GM19043 (cell line): ENCODE measurements at regions not wholly inside any gene's neighbourhood (a gene's known extent, or its start where the extent isn't known, plus 50 kb on each side); places are given as distances from the start of the nearest gene placed in this dataset.

Source experiments
- ATAC-seq: cut with Tn5 transposase; IDR thresholded peaks from one replicate; pipeline ENCODE4 v1.9.1; 2021; ENCODE audit warnings: low read depth; ENCODE audit not compliant: unreplicated experiment

DNA sequence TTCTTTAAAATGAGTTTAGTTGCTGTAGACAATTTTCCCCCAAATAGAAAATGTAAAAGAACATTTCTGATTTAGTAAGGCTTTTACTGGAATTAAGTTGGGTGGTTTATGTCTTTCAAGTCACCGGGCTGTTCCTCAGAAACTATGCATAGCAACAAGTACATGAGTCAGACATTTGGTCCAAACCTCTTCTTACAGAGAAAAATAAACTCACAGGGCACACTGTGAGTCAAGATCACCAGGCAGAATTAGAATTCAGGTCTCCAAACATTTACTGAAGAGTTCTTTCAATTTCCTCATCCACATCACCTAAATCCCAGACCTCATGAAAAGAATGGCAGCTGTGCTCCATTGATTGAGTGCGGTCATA lies 476.1 kb upstream of the SOX5 start:
- ATAC-seq: no peak

DNA sequence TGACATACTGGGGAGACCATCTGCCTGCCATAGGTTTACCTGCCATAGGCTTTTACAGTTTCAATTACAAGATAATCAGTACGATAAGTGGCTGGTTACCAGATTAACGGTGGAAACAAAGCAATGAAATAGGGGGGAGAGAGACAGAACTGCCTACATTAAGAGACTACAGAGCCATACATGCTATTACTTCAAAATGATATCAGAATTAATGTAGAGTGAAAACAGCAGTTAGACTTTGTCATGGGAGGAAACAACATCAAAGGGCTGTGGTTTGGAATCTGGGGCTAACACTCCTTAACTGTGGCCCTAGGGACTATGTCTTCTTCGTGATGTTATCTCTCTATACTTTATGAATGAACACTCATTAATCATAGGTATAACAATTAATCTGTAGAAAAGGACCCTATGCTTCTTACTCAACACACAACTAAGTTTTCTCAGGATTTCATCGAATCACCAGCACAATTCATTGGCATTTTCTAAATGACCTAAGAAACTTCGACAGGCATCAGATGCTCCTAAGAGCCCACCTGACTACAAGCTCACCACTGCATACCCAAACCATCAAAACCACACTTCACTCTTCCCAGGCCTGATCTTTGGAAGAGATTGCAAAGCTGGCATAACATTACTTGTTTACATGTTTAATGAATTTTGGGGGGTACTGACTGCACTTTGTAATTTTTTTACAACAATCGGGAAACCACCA lies 475.6 kb upstream of the SOX5 start:
- no peak for ATAC-seq

DNA sequence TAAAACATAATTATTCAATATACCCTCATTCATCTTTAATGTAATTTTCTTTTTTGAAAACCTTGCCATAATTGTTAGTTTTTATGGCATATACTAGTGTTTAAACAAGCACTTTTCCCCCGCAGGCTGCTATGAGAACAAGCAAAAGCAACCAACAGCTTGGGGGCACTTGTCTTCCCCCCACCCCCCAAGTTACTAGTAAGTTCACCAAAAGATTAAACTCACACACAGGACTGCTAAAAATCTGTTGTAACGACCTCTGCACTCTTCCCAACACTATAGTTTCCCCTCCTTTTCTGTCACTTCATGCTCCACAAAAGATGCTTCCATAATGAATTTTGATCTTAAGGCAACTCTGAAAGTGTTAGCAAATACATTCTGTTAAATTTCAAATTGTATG lies 474.9 kb upstream of the SOX5 start:
- no peak for ATAC-seq

DNA sequence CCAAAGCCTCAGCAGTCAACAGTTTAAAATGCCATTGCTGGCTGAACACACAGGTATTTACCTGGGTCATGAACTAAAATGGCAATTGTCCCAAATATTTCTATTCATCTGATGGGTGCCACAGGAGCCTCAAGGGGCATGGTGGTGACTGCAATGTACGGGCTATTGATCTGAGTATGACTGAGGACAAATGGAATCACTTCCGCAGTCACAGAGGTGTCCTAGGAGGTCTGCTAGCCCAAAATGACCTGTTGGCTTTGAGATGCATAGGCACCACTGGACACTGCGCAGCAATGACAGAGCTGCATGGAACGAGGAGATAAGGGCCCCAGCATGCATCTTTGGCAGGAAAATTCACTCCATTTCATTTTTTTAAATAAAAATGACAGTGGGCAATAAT lies 474.1 kb upstream of the SOX5 start:
- no peak for ATAC-seq

DNA sequence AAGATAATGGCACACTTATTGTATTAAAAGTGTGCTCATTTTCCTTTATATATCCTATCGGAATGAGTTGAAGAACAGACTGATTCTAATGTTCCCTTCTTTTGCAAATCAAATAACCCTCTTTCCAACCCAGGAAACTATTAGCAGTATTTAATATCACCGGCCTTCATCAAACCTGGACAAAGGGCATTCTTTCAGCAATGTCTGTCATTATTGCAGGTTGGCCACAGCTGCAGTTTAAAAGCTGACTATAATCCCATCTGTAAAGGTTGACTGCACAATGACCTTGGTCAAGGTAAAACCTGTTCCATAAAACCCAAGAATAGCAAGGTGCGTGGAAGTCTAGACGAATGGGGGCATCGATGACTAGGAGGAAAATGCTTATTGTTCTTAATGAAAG lies 472.3 kb upstream of the SOX5 start:
- no peak for ATAC-seq

DNA sequence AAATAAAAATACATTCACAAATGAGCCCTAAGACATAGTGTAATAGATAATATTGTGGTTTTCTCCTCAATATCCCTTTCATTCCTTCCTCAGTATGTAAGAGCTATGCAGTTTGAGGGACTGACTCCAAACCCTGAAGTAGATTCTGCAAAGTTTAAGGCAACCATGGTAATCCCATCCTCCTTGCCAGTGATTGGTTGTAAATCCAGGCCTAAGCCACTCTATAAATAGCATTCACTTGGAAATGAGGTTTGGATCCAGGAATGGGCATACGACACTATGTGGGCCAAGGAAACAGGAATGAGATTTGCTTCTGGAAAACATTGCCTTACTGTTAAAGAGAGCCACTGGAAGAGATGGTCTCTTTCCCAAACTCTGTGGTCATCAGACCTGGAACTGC lies 468.7 kb upstream of the SOX5 start:
- no peak for ATAC-seq

DNA sequence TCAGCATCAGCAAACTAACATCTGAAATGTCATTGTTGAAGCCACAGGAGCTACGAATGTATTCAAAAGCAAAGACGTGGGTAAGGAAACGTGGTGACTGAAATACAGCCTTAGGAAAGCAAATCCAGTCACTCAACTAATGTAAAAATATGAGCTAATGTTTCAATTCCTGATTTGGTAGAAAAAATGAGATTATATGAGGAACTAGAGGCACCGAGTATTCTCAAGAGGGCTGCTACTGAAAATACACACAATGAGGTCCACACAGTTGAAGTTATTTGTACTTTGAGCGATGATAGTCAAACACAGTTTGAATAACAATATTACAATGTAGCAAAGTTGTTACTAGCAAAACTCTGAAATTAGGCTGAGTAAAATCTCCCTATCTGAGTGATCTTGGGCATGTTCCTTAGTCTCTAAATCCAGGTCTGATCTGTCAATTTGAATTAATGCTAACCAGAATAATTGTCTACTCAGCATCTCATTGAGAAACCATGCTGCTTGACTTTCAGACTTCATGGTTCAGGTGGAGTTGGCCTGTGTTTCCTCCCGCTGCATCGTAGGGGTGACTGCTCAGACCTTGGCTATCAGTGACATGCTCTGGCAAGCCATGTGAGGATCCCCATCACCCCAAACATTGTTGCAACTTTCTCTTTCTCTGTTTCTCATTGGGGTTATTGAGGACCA lies 467.1 kb upstream of the SOX5 start:
- no peak for ATAC-seq

DNA sequence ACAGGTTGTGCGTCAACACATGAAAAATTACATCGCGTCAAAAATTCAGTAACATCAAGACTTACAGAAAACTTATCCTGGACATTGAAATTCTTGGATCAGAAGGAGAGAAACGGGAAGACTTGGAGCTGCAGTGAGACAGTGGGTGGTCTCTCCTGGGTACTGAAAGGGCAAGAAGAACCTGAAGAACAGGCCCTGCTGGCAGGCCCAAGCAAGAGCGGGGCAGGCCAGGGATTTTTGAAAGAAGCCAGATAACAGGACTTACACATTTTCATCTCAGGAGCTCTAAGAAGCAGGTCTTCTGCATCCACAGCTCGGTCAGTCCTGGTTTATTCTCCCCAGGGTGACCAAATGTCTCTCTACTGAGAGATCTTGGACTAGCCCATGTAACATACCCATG lies 466.5 kb upstream of the SOX5 start:
- ATAC-seq: no peak

DNA sequence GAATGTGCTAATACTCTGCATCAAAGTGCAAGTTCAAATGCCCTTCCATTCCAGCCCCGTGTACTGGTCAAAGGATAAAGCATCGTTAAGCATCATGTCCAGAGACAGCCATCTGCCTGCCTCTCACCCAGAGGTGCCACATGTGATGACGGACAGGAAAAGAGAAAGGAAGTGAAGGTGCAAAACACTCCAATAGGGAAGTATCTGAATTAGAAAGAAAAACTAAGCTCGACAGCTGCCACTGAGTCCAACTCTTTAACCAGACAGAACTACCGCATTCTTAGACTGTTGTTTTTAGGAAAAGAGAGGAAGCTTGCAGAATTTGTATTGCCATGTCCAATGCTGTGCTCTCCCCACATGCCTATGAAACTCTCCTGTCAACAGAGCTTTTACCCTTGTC lies 465.0 kb upstream of the SOX5 start:
- ATAC-seq: no peak

DNA sequence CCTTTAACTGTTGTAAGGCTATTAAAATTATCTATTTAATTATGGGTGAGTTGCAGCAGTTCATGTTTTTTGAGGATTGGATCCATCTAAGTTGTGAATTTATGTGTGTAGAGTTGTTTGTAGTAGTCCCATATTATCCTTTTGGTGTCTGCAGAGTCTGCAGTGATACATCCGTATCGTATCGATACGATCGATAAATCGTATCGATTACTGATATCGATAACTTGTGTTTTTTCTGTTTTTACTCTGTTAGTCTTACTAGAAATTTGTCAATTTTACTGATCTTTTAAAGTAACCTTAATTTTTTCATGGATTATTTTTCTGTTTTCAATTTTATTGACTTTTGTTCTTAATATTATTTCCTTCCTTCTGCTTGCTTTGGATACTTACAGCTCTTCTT lies 462.5 kb upstream of the SOX5 start:
- ATAC-seq: no peak

DNA sequence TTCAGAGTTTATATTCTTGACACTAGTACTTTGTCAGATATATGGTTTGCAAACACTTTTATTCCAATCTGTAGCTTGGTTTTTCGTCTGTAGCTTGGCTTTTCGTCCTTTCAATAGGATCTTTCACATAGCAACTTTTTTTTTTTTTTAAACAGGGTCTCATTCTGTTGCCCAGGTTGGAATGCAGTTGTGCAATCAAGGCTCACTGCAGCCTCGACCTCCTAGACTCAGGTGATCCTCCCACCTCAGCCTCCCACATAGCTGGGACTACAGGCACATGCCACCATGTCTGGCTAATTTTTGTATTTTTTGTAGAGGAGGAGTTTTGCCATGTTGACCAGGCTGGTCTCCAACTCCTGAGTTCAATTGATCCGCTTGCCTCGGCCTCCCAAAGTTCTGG lies 460.4 kb upstream of the SOX5 start:
- no peak for ATAC-seq

DNA sequence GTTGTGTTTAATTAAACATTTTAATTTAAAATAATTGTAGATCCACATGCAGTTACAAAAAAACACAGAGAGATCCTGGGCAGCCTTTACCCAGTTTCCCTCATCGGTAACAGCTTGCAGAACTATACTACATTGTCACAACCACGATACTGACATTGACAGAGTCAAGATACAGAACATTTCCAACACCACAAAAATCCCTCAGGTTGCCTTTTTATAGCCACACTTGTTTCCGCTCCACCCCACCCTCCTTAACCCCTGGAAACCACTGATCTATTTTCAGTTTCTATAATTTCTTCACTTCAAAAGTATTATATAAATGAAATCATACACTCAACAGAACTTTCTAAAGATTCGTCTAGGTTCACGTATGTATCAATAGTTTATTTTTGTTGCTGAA lies 458.8 kb upstream of the SOX5 start:
- no peak for ATAC-seq

DNA sequence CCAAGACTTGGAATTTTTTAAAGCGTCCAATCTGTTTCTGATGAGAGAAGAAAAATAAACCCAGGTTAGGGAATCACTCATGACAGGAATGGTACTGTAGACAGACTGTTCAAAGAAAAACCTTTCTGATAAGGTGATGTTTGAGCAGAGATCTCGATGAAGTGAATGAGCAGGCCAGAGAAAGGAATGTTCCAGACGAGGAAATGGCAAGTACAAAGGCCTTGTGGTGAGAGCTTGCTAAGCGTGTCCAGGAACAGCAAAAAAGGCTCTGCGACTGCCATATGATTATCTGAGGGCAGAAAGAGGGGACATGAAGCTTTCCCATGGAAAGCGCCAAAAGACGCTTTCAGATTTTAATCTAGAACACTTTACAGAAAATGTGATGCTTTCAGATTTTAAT lies 458.4 kb upstream of the SOX5 start:
- no peak for ATAC-seq

DNA sequence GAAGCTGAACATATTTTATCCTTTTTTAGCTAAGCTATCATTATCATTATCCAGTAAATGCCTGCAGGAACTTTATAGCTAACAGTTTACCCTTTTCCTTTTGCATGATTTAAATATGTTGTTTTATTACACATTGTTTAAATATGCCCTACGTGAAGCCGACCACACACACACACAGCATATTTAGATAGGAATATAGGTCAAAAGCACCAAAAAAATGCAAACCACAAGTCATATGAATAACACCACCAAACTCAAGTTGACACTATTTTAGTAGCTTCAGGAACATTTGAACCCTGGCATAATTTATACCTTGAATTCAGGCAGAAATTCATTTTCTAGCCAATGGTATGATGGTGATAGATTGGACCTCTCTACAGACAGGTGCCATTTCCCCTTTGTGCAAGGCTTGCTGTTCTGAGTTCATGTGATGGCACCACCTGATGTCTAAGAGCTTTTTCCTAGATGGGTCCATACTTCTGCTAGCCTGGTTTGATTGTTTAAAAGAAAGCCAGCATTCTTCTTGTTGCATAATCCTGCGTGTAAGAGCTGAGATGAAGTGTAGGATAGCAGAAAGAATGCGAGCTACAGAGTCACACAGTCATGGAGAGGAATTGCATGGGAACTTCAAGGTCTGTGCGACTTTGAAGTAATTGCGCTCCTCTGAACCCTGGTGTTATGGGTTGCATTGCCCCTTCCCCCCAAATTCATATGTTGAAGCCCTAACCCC lies 454.8 kb upstream of the SOX5 start:
- no peak for ATAC-seq

DNA sequence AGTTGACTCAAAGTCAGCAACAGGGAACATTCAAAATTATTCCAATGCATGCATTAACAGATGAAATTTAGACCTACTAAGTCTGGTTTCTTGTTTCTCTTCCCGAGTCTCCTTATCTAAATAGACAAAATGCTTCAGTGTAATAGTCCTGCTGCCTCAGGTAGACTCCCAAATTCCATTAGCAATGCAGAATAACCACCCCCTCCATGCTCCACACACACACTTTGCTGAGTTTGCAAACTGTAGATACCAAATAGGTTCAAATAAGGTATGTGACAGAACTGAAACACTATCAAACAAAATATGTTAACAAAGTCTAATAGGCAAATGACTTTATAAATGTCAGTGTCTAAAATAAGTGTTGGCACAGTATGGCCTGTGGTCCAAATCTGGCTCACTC lies 451.1 kb upstream of the SOX5 start:
- ATAC-seq: no peak

DNA sequence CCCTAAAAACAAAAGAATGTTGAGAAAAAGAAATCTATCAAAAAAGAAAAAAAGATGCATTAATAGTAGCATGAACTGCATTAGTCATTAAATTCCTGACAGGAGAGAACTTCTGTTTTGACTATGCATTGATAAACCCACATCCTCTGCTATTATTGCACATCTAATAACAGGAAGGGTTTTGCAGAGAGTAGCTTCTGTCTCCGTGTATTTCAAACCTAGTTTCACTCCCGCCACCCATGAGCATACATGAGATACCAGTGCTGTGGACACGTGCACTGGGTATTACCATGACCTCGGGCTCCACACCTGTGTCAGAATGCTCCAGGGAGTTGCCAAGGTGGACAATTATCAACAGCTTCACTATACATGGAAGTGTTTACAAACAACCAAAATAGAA lies 449.1 kb upstream of the SOX5 start:
- ATAC-seq: no peak

DNA sequence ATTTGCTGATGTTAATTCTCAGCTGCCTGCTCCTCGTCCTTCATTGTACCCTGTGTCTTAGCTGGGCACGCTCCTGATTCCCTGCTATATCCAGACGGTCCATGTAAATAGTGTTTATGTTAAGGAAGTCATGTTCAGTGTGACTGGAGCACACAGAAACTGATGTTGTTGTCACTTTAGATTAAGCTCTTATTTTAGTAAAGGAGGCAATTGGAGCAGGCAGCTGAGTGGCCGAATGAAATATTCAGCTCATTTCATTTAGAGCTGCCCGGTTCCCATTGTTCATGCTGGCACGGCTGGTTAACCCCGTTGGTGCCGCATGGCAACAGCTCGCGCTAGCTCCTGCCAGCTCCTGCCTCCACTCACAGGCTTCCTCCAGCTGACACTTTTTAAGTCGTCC lies 446.8 kb upstream of the SOX5 start:
- no peak for ATAC-seq

DNA sequence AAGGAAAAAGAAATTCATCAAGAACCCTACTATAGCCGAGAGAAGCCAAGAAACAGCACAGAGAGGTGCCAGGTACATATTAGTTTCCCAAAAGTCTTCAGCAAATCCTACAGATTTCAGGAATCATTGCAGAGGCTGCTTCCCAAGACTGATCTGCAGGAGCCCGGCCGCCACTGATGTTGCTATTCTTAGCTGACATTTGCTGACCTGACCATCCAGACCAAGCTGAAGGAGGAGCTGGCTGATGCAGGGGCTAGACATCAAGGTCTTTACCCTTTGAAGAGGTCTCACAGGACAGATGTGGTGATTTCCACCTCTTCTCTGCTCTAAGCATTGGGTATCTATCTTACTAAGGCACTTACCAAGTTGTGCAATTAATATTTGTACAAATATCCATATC lies 444.8 kb upstream of the SOX5 start:
- no peak for ATAC-seq

DNA sequence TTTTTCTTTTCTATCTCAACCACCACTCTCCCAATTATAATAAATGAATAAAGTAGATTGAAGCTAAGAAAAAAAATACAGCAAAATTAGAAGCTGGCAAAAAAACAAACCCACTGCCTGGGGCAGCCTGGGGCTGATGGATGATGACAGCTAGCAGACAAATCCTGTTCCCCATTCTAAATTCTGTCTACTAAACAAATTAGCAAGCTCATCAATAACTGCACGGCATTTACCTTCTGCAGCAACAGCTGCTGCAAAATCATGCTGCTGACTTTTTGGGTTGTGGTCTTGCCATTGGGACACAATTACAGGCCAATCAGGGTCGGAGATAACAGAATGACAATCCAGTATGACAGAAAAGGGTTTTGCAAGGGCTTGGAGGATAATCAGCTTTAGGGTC lies 443.6 kb upstream of the SOX5 start:
- ATAC-seq: no peak

DNA sequence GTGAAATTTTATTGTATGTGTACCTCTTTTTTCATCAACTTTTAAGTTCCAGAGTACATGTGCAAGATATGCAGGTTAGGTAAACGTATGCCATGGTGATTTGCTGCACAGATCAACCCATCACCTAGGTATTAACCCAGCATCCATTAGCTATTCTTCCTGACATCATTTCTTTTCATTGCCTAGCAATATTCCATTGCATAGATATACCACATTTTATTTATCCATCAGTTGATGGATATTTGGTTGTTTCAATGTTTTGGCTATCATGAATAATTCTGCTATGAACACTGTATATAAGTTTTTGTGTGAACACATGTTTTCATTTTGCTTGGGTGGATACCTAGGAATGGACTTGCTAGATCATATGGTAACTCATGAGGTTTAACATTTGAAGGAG lies 439.9 kb upstream of the SOX5 start:
- no peak for ATAC-seq

DNA sequence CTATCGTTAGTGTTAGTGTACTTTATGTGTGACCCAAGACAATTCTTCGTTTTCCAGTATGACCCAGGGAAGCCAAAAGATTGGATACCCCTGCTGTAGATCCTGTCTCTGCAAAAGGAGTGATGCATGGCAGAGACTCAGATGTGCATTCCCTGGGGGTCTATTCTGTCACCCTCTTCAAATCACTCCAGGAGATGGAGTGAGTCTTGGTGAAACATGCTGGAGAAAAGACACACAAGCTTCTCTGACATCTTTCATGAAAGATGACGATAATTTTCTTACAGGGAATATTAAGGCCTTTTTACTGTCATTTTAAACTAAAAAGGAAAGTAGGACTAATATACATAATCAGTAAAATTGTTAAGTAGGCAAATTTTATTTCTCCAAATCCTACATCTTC lies 437.9 kb upstream of the SOX5 start:
- ATAC-seq: no peak

DNA sequence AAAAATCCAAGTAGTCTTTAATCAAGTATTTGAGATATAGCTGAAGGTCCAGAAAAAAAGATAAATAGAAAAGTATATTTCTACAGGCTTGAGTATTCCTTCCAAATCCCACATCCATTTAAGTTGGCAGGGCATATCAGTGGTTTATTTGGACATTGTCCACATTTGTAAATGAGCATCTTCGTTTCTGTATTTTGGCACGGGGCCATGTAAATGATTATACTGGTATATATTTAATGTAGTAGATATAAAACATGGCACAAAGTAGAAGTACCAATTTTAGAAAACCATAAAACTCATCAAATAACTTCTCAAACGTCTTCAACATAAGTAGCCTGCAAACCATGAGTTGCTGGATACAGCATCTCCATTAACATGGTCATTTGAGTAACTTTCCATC lies 437.4 kb upstream of the SOX5 start:
- no peak for ATAC-seq
